Retina (tissue), 1 donor: ENCODE measurements at regions not wholly inside any gene's neighbourhood (a gene's known extent, or its start where the extent isn't known, plus 50 kb on each side); places are given as distances from the start of the nearest gene placed in this dataset.
"Not testable (repeated sequence)": the region's sequence is repeated elsewhere in the genome, so short reads cannot be mapped to it uniquely, and the experiment has no call there.

Experiments used
- DNase-seq: peaks from one replicate; pipeline ENCODE4 v3.0.0-alpha.2; 2016

GRCh38 chr5:89534331-89534730, 651.3 kb upstream of the MEF2C start:
- no peak for DNase-seq

- no peak for DNase-seq
Measured at GRCh38 chr5:89524785-89525184, 641.8 kb upstream of the MEF2C start.

GRCh38 chr5:89523867-89524266, 640.9 kb upstream of the MEF2C start:
- not testable (repeated sequence) for DNase-seq

- DNase-seq: no peak
Measured at GRCh38 chr5:89520771-89521170, 637.8 kb upstream of the MEF2C start.

DNA sequence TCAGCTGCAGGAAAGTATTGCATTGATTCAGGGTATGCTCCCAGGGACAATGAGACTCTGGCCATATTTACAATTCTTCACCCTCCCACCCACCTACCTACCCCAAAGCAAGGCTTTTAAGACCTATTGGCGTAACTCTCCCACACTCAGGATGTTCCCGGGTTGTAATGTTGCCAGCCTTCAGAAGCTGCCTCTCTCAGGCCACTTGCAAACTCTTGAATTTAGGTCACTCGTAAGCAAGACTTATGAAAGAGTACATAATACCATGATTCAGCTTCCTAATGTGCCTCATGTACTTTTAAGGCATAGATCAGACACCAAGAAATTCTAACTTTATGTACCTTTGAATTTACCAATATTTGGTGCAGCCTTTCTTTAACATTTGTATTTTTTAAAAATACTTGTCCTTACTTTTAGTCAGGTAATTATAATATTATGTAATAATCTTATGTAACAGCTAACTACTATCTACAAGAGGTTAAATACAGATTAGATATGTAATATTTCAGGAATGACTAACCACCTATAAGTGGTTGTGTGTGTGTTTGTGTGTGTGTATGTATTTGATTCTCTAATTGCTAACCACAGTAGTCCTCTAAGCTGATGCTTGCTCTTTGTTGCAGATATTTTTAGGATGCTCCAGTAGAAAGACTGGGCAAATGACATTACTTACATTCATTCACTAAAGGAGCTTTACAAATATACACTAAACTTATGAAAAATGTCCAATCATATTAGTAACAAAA, 630.5 kb upstream of the MEF2C start:
- DNase-seq: no peak

DNA sequence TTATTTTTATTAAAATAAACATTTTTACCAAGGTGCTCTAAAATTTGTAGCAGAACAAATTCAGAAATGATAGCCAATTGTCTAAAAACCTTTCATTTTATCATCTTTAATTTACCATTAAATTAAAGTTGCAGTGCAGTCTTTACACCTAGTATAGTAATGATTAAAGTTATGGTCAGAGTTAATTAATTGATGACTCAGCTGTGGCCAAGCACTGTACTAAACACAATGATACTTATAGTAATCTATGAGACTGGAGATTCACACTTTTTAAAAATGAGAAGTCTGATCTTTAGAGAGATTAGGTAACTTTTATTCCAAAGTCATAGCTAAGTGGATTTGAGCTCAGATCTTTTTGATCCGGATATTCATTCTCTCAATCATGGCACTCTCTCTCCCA, 621.1 kb upstream of the MEF2C start:
- no peak for DNase-seq

- no peak for DNase-seq
Measured at GRCh38 chr5:89499787-89500186, 616.8 kb upstream of the MEF2C start.

- no peak for DNase-seq
Measured at GRCh38 chr5:89498699-89499098, 615.7 kb upstream of the MEF2C start.

DNA sequence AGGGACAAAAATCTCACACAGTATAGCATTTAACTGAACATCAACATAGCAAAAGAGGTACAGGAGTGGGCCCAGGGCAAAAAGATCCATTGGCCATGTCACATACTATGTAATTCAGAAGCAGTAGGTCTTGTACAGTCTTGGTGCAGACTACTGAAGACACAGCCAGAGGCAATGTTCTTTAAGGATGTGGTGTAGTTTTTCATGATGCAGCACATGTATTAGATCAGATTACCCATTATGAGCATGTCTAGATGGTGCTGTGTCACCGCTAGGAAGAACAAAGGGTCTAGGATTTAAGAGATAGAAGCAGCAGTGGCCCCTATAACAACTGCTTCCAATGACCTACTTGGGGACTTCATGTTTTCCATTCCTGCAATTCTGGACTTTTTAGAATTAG, 610.4 kb upstream of the MEF2C start:
- DNase-seq: no peak

GRCh38 chr5:89484962-89485361, 602.0 kb upstream of the MEF2C start:
- no peak for DNase-seq

DNA sequence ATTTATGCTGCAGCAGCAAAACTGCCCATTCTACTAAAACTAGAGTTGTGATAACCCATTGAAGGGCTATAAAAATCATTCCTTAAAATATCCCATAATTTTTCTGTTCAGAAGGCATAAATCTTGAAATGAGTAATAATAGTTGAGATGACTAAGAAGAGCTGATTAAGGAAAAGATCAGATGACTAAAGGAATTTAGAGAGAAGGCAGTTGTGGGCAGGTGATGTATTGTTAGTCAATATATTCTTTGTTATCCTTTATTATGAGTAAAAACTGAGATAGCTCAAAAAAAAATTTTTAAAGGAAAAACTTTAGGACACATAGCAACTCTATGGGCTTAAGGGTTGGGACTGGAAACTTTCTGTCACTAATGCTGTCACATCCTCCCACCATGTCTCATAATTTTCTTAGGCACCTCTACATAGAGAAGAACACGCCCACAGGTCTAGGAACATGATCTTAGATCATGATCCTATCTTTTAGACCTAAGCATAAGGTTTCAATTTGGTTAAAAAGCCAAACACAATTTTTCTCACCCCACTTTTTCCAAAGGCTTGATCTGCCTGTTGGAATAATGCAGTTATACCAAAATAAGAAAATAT, 597.5 kb upstream of the MEF2C start:
- no peak for DNase-seq

- DNase-seq: no peak
Measured at GRCh38 chr5:89478851-89479250, 595.9 kb upstream of the MEF2C start.

DNA sequence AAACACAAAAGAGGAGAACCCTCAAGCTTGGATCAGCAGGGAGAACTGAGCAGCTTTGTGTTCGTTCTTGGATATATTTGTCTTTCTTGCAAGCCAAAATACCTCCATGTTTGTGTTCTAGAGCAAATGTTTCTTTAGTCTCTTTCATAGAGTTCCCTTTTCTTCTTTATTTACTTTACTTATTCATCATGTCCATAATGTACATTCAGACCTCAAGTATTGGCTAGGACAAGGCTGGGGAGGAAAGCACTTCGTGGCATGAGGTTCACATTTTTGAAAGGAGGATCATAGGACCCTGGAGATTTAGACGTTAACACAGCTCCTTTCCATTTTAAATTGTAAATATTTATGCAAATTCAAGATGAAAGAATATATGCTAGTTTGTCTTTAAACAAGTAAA, 590.2 kb upstream of the MEF2C start:
- DNase-seq: no peak

GRCh38 chr5:89471541-89471940, 588.6 kb upstream of the MEF2C start:
- DNase-seq: no peak

- no peak for DNase-seq
Measured at GRCh38 chr5:89471115-89471514, 588.1 kb upstream of the MEF2C start.

DNA sequence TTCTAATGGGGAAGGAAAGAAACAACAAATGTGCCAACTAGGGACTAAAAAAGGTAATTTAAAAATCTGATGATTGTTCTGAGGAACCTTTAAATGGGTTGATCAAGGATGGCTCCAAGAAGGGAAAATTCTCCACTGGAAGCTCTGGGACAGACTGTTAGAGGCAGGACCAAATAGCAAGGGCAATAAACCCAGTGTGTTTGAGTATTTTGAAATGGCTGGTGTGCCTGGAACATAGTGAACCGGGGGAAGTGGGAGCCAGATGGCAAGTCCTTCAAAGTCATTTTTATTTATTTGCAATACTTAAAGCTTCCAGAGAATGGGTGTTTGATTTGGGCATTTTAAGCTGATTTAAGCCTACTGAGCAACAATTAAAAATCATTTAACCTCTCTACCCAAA, 587.7 kb upstream of the MEF2C start:
- no peak for DNase-seq

GRCh38 chr5:89458332-89458656, 575.3 kb upstream of the MEF2C start:
- DNase-seq: no peak

DNA sequence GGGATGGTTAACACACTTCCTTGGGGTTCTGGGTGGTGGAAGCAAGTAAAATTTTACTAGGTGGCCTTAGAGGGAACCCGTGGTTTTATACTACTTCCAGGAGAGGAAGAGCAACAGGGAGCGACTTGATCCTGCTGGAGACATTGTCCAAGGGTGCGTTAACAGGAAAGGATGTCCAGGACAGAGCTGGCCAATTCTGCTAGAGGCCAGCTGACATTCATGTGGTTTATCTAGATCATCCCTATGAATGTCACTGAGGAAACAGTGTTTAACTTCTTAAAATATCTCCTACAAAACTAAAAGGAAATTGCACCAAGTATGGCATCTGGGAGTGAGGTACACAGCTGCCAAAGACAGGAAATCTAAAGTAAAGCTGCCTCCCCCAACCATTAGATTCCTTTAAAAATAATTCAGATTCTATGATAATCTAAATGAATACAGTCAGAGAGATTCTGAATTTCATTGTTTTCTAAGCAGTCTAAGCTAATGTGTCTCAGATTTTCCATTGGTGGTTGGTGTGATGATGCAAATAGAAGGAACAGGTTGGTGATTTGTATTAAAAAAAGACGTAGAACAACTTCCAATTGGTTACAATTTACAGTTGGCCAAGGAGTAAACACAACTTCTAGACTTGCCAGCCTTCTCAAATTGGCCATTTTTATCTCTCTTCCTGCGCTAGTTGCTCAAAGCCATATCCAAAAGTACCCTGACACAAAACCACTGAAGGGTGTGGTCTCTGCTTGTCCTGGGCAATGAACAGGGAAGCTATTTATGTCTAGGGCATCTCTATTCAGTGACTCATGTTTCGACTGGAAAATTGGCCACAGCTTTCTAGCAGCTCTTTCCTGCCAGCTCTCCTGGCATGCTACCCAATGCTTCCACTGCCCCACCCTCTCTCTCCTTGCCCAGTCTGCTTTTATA, 574.7 kb upstream of the MEF2C start:
- DNase-seq: no peak

GRCh38 chr5:89452081-89452480, 569.1 kb upstream of the MEF2C start:
- DNase-seq: no peak

- DNase-seq: no peak
Measured at GRCh38 chr5:89451263-89451662, 568.3 kb upstream of the MEF2C start.

DNA sequence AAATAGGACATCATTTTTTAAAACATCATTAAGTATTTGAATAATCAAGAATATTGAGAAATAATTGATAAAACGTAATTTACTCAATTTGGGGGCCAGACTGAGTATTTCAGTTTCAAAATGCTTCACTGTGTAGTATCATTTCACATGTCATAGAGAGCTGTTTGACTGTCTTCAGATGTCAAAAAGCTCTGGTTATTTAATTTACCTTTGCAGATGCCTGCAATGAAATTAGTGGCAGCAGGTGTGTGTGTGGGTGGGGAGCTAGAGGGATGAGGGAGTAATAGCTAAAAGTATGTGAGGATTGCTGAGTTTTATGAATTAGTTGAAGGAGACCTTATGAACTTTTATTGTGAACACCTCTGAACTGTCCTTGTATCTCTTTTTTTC, 567.2 kb upstream of the MEF2C start:
- DNase-seq: no peak

DNA sequence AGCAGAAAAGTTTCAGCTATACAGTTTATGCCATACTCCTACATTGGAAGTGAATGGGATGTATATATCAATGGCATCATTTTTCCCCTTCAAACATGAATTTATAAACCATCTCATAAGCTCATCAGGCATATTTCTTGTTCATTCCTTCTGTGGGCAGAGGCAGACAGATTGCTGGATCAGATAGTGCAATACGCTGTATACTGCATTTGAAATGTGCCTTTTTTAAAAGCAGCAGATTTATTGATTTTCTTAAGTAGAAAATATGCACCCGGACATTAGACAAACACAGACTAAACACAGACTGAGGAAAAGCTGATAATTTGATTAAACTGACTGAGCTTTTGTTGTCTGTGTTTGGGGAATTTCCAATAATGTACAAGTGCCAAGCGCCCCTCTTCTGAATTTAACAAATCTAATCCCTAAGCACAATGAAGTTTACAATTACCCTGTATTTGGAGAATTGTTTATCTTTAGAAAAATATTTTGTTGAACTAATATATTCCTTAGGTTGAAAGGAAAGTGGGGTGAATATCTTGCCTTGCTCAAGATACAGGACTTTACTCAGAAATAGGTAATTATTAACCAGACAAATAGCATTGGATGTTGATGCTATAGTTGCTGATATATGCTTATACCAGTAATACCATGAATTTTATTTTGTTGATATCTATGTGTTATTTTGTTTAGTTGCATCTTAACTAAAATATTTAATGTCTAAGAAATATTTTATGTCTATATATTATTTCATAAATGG, 566.6 kb upstream of the MEF2C start:
- DNase-seq: no peak

DNA sequence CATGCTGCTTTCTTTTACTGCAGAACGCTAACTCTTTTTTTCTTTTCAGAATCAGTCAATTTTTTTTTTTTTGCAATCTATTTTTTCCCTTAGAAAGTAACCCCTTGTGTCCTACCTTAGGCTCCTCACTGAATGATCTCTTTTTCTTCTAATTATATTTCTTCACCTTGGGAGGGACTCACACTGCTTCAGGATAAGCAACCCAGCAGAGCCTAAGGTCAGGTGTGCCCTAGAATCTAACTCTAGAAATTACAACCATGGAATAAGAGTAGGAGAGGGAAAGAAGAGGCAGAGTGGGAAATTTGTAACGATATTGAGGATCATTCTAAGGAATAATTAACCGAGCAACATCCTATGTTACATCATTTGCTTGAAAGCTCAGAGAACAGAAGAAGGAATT, 564.0 kb upstream of the MEF2C start:
- DNase-seq: no peak
